ENCODE measurements at regions not wholly inside any gene's neighbourhood (a gene's known extent, or its start where the extent isn't known, plus 50 kb on each side); places are given as distances from the start of the nearest gene placed in this dataset.

DNA sequence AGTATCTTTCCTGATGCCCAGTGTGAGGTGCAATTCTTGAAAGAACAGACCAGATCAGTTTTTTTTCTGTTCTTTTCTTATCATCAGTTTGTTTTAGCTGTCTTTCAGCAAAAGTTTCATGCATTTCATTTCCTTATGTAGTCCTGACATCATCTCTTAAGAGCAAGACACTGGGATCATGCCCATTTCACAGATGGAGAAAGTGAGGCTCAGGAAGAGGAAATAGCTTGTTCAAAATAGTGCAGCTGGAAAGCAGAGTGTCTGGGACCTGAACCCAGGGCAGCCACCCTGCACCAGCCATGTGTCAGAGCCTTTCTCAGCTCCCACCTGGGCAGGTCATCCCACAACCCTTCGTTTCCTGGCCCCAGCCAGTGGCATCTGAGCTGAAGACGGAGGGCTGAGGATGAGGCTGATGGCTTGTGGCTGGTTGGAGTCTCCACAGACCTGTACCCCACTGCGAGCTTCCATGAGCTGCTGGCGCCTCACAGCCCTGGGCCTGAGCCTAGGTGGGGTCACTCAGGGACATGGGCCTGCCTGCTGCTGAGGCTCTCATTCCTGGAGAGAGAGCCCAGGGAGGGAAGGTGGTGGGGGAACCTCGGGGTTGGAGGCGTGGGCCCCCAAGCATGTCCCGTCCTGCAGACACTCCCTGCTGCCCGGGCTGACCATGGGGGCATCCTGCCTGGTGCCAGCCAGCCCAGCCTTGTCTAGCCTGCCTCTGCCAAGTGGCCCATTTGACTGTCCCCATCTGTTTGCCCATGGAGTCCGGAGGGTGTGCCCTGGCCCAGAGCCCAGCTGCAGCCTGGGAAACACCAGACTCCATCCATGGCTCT is 61.8 kb downstream of the SMIM38 start:
- Histone ChIP-seq H3K4me2 (no peak overlapping the region), H3K4me3 (no peak overlapping the region), H3K27ac (no peak overlapping the region), H3K4me1 (replicated peaks; ENCODE audit: insufficient read depth) (peaks cover 11% of the 10 kb centered on the region), H2AFZ (no peak overlapping the region), H3K9me3 (ENCODE audit: insufficient read depth, low read depth) (no peaks in the 10 kb centered on the region), H4K20me1 (ENCODE audit: insufficient read depth) (no peaks in the 10 kb centered on the region), H3K36me3 (ENCODE audit: low read depth) (no peaks in the 10 kb centered on the region), H3K9me2 (ENCODE audit: insufficient read depth) (no peaks in the 10 kb centered on the region), H3K79me2 (ENCODE audit: low read depth) (no peaks in the 10 kb centered on the region), H3K27me3 (ENCODE audit: insufficient read depth, low read depth) (no peaks in the 10 kb centered on the region), H3F3A (ENCODE audit: insufficient read depth, low read depth) (peaks cover 17% of the 10 kb centered on the region)
- ChIA-PET POLR2A (ENCODE audit: unreplicated experiment) (no interaction called here), CTCF (no interaction called here)
- BruUV-seq (replicated peaks): no TSS peak
- DNase-seq: no peak
- intact Hi-C loops (cut with micrococcal nuclease; ENCODE audit: unreplicated experiment): loop anchor here (5.0 kb wide), 1 partner anchor 80 kb away; no protein-coding TSS in a partner anchor
- TF ChIP-seq CTCF (conservative IDR thresholded peaks at IDR 0.05): no peak
- TF ChIP-seq EZH2 (IDR thresholded peaks at IDR 0.05; ENCODE audit: low read depth): no peak

GRCh38 chr11:69218271-69218682 is 62.5 kb downstream of the SMIM38 start:
- no TSS peak for BruUV-seq (replicated peaks)
- Histone ChIP-seq H4K20me1 (ENCODE audit: insufficient read depth) (no peaks in the 10 kb centered on the region), H3K9me2 (ENCODE audit: insufficient read depth) (no peaks in the 10 kb centered on the region), H2AFZ (no peak overlapping the region), H3K4me1 (replicated peaks; ENCODE audit: insufficient read depth) (peaks cover 11% of the 10 kb centered on the region), H3K27me3 (ENCODE audit: insufficient read depth, low read depth) (no peaks in the 10 kb centered on the region), H3K27ac (no peak overlapping the region), H3K4me2 (no peak overlapping the region), H3K36me3 (ENCODE audit: low read depth) (no peaks in the 10 kb centered on the region), H3K79me2 (ENCODE audit: low read depth) (no peaks in the 10 kb centered on the region), H3K9me3 (ENCODE audit: insufficient read depth, low read depth) (no peaks in the 10 kb centered on the region), H3K4me3 (no peak overlapping the region), H3F3A (ENCODE audit: insufficient read depth, low read depth) (peaks cover 17% of the 10 kb centered on the region)
- ChIA-PET CTCF (no interaction called here), POLR2A (ENCODE audit: unreplicated experiment) (no interaction called here)
- DNase-seq: no peak
- intact Hi-C loops (cut with micrococcal nuclease; ENCODE audit: unreplicated experiment): loop anchor here (5.0 kb wide), 1 partner anchor 79 kb away; no protein-coding TSS in a partner anchor
- no peak for TF ChIP-seq EZH2 (IDR thresholded peaks at IDR 0.05; ENCODE audit: low read depth)
- no peak for TF ChIP-seq CTCF (conservative IDR thresholded peaks at IDR 0.05)

GRCh38 chr11:69218946-69219720 is 63.4 kb downstream of the SMIM38 start:
- Histone ChIP-seq H3K4me1 (replicated peaks; ENCODE audit: insufficient read depth) (peaks cover 11% of the 10 kb centered on the region), H2AFZ (no peak overlapping the region), H3K4me2 (no peak overlapping the region), H3K4me3 (no peak overlapping the region), H3F3A (ENCODE audit: insufficient read depth, low read depth) (peaks cover 17% of the 10 kb centered on the region), H3K27me3 (ENCODE audit: insufficient read depth, low read depth) (no peaks in the 10 kb centered on the region), H3K9me3 (ENCODE audit: insufficient read depth, low read depth) (no peaks in the 10 kb centered on the region), H4K20me1 (ENCODE audit: insufficient read depth) (no peaks in the 10 kb centered on the region), H3K36me3 (ENCODE audit: low read depth) (no peaks in the 10 kb centered on the region), H3K9me2 (ENCODE audit: insufficient read depth) (no peaks in the 10 kb centered on the region), H3K79me2 (ENCODE audit: low read depth) (no peaks in the 10 kb centered on the region), H3K27ac (no peak overlapping the region)
- no peak for TF ChIP-seq EZH2 (IDR thresholded peaks at IDR 0.05; ENCODE audit: low read depth)
- no peak for TF ChIP-seq CTCF (conservative IDR thresholded peaks at IDR 0.05)
- intact Hi-C loops (cut with micrococcal nuclease; ENCODE audit: unreplicated experiment): loop anchor here (5.0 kb wide), 1 partner anchor 78 kb away; no protein-coding TSS in a partner anchor
- no peak for DNase-seq
- BruUV-seq (replicated peaks): no TSS peak
- ChIA-PET CTCF (no interaction called here), POLR2A (ENCODE audit: unreplicated experiment) (interaction anchor here (0.6 kb wide), 1 partner anchor 78 kb away, joined by 10 read pairs; no protein-coding TSS in a partner anchor)
